Fibroblast of mammary gland (primary cell): ENCODE measurements at regions not wholly inside any gene's neighbourhood (a gene's known extent, or its start where the extent isn't known, plus 50 kb on each side); places are given as distances from the start of the nearest gene placed in this dataset.

Source experiments
- DNase-seq: peaks from one replicate; pipeline ENCODE4 v3.0.0-alpha.2; 2010; ENCODE audit warnings: low read depth
- H3K4me3 ChIP-seq: 2 replicates; pipeline ENCODE4 v1.5.1; 2011; ENCODE audit warnings: low read depth, mild to moderate bottlenecking, low read length, moderate library complexity; ENCODE audit not compliant: control insufficient read depth
- TF ChIP-seq, protein P1 (sequence below): conservative IDR thresholded peaks from 2 replicates; pipeline ENCODE4 v1.5.1; 2011; ENCODE audit warnings: low read depth, low read length, inconsistent platforms; ENCODE audit not compliant: control insufficient read depth, insufficient read depth

- DNase-seq = peak; percentile 48
- no peak overlapping the region for H3K4me3 ChIP-seq
- TF ChIP-seq, protein P1, sequence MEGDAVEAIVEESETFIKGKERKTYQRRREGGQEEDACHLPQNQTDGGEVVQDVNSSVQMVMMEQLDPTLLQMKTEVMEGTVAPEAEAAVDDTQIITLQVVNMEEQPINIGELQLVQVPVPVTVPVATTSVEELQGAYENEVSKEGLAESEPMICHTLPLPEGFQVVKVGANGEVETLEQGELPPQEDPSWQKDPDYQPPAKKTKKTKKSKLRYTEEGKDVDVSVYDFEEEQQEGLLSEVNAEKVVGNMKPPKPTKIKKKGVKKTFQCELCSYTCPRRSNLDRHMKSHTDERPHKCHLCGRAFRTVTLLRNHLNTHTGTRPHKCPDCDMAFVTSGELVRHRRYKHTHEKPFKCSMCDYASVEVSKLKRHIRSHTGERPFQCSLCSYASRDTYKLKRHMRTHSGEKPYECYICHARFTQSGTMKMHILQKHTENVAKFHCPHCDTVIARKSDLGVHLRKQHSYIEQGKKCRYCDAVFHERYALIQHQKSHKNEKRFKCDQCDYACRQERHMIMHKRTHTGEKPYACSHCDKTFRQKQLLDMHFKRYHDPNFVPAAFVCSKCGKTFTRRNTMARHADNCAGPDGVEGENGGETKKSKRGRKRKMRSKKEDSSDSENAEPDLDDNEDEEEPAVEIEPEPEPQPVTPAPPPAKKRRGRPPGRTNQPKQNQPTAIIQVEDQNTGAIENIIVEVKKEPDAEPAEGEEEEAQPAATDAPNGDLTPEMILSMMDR = no peak
These were observed 197.8 kb upstream of the NREP start for GRCh38 chr5:111954516-111955395.

DNA sequence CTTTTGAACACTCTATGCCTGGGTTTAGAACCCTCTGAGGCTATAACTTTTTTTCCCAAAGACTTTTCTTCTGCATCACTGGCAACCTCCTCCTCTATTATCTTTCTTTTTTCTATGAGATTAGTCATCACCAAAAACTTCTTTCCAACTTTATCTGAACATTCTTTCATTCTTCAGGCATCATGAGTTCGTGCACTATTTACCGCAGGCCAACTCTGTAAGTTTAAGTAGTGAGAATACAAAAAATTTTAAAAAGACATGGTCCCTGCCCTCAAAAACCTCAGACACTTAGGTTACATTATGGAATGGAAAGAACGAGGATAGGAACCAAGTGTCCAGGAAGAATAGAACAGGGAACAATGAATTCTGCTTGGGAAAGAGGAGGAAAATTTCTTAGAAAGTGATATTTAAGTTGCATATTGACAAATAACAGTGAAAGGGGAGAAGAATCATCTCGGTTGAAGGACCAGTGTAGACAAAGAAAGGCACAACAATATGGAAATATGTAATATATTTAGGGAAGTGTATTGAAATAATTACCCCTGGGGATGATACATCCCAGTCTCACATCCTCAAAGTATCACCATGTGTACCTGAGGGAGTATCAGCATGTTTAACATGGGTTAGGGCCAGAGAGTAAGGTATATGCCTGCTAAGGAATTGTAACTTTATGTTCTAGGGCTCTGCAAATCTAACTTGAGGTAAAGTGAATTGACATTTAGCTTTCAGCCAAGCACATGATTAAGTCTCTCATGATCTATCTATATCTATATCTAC lies 196.5 kb upstream of the NREP start:
- no peak overlapping the region for H3K4me3 ChIP-seq
- peak; percentile 86 for DNase-seq
- TF ChIP-seq, protein P1 = no peak

GRCh38 chr5:111952555-111952954 lies 195.6 kb upstream of the NREP start:
- no peak overlapping the region for H3K4me3 ChIP-seq
- TF ChIP-seq, protein P1 = no peak

GRCh38 chr5:111950660-111951059 lies 193.7 kb upstream of the NREP start:
- TF ChIP-seq, protein P1 = no peak
- no peak overlapping the region for H3K4me3 ChIP-seq
- peak; percentile 98 for DNase-seq

More at GRCh38 chr5:111952555-111952954, 195.6 kb upstream of the NREP start:
- DNase-seq = no peak

DNA sequence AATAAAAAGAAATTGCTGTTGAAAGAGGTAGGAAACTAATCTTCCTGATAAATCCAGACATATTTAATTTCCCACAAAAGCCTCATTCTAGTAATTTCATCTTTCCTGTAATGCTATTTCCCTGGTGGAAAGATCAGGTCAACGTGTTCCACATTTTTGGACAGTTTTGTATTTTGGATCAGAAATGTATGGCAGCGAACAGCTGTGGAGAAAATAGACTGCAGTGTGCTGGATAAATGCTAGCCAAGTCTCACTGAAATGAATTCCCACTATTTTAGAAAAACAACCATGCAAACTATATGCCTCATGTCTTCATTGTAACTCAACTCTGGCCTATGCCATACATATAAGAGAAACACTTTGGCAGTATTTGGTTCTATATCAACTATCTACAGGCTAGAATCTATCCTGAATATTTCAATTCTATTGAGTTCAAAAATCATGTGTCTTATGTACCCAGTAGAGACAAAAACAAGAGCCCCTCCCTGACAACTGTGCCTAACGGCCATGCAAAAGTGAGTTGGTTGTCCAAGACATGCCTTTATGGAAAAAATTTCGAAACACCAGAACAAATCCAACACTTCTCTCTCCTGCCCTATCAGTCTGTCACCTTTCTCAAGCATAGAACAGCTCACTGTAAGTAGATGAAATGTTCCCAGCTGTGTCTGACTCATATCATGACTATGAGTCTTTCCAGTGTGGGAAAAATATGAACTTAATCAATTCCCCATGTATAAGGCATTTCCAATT lies 191.3 kb upstream of the NREP start:
- no peak overlapping the region for H3K4me3 ChIP-seq
- DNase-seq = peak; percentile 99
- TF ChIP-seq, protein P1 = no peak

DNA sequence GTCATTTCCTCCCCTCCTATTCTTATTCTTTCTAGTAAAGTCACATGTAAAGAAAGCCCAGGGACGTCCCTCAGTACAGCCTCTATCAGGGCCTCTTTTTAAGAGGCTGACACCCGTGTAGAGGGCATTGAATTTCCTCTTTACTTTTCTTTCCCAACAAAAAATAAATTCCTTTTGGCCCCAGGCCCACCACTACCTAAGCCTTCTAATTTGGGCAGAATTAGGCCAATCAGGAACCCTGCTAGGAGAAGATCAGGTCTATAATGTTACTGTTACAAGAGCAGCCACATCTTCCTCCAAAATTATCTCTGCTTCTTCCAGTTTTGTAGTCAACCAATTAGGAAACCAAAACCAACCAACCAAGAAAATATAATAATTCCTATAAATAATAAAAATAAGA lies 189.6 kb upstream of the NREP start:
- no peak overlapping the region for H3K4me3 ChIP-seq
- TF ChIP-seq, protein P1 = no peak
- no peak for DNase-seq
